HG02678 (cell line): ENCODE measurements at regions not wholly inside any gene's neighbourhood (a gene's known extent, or its start where the extent isn't known, plus 50 kb on each side); places are given as distances from the start of the nearest gene placed in this dataset.

Source experiments
- ATAC-seq: cut with Tn5 transposase; IDR thresholded peaks from one replicate; pipeline ENCODE4 v1.9.1; 2021; ENCODE audit warnings: mild to moderate bottlenecking, moderate library complexity; ENCODE audit not compliant: unreplicated experiment

DNA sequence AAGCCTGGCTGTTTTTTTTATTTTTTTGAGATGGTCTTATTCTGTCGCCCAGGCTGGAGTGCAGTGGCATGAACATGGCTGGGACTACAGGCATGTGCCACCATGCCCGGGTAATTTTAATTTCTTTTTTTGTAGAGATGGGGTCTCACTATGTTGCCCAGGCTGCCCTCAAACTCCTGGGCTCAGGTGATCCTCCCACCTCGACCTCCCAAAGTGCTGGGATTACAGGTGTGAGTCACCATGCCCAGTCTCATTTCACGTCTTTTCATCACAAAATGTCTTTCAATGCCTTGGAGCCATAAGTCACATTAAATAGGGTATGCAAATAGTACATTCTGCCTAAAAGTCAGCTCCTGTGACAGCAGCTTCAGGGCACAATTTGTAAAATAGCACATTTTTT lies 52.8 kb downstream of the SOX2 start:
- ATAC-seq: no peak

DNA sequence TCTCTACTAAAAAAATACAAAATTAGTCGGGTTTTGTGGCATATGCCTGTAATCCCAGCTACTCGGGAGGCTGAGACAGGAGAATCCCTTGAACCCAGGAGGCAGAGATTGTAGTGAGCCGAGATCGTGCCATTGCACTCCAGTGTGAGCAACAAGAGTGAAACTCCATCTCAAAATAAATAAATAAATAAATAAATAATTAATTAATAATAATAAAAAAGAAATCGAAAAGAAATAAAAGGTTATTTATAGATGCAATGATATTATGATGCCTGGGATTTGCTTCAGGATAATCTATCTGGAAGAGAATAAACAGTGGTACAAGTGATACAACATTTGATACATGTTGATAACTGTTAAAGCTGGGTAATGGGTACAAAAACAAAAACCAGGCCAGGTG lies 58.6 kb downstream of the SOX2 start:
- no peak for ATAC-seq

DNA sequence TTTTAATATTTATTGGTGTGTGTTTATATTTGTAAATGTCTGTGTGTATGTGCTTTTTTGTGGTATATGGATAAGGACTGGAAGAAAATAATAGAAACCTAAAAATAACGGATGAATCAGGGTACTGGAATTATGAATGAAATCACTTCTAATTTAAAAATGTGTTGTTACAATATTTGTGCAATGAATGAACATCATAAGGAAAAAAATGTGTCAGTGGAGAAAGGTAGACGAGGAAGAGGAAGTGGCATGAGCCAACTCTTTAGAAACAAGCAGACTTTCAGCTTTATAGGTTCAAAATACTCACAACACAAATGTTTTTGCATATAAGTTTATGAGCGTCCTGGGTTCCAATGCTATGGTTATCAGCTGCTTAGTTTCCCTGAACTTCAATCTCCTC lies 59.4 kb downstream of the SOX2 start:
- ATAC-seq: no peak

DNA sequence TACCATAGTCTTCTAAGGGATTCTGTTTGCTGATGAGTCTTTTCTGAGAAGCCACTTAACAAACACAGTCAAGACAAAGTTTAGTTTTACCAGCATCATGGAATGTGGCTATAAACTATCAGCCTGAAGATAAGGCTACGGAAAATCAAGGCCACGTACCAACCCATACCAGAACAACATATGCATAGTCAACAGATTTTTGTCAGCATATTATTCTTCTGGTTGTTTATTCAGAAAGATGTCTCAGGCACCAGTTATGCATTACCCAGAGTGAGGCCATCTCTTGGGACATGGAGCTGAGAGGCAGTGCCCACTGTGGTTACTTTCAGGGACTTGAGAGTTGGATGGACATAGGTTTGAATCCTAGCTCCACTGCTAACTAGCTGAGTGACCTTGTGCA lies 60.4 kb downstream of the SOX2 start:
- no peak for ATAC-seq

DNA sequence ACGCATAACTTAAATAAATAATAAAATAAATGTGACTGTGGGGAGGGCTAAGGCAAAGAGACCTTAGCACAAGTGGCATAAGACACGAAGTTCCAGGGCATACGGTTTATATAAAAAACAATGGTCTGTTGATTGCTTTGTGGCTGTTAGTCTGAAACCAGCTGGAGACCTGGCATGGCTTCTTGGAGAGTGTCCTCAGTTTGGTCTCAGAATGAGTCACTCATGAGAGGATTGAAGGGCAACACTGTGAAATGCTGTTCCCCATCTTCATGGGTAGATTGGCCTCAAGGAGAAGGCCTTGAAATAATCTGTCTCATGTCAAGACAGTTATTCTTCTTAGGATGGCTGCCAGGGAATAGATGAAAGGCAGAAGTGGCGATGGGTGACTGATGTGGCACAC lies 62.2 kb downstream of the SOX2 start:
- no peak for ATAC-seq

DNA sequence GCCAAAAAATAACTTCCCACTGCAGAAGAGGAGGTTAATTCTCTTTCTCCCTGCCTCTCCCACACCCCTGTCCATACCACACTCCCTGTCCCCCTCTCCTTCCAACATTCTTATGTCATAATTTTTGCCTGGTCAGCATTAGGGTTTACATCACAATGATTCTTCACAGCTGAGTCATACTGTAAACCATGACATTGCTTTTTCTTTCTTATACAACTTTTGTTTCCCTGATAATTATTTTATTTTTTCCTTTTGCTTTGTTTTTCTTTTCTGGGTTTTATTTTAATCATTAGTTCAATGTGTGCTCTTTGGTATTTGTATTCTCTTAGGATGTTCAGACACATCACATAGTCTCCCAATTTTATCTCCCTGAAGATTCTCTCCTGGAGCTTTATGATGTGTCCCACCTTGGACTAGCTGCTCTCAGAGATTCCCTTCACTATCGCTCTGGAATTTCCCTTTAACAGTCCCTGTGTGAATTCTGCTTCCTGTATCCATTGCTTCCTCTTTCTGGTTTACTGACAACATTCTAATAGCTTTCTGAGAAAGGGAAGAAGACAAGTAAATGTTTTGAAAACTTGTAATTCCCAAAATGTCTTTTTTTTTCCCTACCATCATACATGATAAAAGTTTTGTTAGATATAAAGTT lies 70.7 kb downstream of the SOX2 start:
- ATAC-seq: no peak

DNA sequence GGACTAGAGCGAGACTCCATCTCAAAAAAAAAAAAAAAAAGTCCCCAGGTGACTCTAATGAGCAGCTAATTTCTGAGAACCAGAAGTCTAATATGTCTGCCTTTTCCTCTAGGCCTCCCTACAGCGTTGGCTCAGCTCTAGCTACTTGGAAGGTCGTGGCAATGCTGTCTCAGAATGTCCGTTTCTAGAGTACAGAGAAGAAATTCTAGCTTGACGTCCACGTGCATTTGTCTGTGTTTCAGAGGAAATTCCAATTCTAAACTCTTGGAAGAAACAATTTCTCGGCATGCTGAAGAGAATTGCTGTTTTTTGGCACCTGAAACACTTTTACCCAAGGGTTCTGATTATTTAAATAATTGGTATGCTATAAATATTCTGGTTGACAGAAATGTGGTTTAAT lies 78.8 kb downstream of the SOX2 start:
- ATAC-seq: no peak

DNA sequence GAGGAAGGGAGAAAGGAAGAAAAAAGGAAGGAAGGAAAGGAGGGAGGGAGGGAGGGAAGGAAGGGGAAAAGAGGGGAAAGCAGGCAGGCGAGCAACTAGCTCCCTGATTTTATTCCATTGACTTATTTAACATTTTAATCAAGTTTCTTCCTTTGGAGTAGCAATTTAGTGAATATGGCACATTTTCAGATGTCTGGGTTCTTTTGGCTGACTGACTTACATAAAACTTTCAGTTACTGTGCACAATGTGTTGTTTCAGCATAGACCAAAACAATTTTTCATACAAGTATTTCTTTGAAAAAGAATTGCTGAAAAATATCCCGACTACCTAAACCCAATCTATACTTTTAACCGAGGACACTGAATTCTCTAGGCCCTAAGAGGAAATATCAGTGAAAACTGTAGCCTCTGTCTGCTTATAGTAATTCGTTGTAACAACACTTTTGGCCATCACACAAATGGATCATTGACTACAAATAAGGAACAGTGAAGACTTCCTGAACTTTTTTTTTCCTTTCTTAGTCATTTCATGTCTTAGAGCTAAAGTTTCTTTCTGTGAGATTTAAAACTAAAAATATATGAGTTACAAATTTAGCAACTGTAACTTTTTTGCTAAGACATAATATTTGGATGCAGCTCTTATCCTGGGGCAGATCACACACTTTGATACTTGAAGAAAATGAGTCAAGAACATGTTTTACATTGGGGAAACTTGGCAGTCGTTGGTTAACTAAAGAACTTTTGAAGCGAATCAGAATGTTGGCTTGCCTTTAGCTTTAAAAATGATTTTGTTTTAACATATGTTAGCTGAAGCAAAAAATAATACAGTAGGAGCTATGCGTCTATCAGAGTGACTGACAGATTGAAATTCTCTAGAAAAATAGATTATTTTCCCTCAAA lies 79.6 kb downstream of the SOX2 start:
- ATAC-seq: no peak

DNA sequence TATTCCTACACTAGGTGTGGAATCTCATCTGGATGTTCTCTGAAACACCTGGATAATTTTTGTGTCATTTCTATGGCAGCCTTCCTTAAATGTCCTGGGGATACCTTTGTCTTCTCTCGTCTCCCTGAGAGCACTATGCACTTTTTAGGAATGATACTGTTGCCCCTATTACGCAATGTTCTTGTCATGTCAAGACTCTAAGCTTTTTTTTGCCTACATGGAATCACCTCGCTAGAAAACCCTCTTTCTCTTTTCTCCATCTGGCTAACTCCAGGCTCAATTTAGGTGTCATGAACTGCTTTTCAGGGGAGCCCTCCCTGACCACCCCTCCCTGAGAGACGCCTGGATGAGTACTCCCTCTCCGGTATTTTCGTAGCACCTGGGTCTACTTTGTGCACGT lies 81.3 kb downstream of the SOX2 start:
- ATAC-seq: no peak

DNA sequence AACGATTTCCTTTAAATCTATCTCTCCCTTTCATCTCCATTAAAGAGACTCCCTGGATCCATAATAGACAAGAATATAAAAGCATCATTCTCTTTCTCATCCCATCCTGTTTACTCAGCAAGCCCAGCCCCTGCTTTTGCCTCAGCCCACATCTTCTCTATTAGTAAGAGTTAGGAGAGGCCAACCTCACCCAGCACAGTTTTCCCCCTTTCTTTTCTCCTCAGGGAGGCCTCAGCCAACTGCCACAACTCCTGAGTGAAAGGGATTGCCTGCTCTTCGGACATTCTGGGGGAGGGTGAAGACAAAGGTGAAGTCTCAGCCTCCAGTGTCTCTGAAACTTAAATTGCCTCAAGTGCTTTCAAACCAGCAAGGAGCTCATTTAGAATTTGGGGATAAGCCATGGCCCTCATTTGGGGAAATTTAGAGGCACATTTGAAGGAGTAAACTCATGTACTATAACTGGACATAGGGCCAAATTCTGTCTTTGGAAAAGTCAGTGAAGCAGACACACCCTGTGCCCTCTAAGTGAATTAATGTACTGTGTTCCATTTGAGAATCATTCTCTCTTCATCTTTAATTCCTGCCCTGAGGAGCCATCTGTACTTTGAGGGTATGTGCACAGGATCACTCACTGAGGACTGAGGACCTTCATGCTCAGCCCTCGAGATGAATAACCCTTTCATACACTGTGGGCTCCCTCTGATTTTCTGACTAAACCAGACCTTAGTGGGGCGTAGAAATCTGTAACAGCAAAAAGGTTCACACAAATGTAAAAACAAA lies 82.5 kb downstream of the SOX2 start:
- ATAC-seq: no peak

DNA sequence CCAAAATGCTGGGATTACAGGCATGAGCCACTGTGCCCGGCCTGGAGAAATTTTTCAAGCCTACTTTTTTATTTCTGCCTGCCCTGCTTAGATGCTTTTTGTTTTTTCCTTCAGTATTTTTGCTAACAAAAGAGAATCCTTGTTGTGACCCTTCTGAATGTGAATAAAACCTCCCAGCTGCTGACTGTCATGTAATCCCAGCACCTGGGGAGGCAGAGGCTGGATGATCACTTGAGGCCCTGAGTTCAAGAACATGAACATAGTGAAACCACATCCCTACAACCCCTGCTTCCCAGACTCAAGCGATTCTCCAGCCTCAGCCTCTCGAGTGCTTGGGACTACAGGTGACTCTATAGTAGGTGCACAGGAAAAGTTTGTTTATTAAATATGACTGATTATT lies 84.9 kb downstream of the SOX2 start:
- no peak for ATAC-seq

DNA sequence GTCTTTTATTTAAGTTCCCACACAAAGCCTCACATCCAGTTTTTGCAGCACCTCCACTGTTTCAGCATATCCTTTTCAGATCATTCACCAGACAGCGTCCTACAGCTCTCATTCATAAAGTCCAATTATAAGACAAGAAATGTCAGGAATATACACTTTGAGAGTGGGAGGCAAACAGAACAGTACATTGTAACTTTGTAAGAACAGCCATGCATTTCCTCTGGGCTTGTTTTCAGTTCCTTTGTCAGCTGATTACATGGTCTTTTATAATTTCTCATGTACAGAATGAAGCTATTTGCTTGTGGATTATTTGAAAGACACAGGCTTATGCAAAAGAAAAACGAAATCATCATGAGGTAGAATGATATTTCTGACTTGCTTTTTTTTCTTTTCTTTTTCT lies 85.7 kb downstream of the SOX2 start:
- no peak for ATAC-seq

DNA sequence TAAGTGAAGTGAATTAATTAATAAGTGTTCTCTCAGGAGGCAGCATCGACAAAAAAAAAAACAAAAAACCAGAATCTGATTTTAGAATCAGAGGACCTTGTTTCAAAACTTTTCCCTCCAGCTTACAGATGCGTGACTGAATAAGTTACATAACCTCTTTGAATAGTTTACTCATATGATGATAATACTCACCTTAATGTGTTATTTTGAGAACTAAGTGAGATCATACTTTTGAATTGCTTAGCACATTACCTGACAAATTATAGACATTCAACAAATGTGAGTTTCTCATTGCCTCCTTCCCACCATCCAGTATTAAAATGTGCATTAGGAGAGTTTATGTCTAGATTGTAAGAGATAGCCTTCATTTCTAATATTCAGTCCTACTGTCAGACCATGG lies 94.0 kb downstream of the SOX2 start:
- ATAC-seq: no peak

DNA sequence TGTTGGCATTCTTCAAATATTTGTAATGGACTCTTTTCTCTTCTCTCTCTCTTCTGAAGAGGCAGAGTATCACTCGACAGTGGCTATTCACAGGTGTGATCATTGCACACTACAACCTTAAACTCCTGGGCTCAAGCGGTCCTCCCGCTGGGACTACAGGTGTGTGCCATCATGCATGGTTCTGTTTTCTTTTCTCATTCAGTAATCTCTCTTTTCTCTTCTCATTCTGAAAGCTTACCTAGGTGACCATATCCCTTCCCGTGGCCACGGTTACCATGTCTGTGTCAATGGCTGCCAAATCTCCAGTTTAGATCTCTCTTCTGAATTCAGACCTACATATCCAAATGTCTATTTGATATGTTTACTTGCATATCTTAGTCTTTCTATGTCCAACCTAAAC lies 96.3 kb downstream of the SOX2 start:
- ATAC-seq: no peak

DNA sequence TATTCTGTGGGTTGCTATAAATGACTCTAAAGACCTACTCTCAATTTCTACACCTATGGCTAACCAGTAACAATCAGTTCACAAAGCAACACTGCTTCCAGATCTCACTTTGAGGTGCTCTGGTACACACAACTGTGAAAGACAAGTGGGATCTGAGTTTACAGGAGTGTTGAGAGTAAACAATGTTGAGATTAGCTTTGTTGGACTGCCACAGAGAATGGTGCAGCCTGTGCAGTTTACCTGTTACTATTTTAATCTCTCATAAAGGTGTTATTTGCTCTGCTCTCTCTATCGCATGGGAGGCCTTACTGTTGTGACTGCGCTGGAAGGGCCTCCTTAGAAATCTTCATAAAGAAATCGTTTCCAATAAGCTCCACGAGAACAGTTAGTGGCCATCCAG lies 112.0 kb downstream of the SOX2 start:
- no peak for ATAC-seq

DNA sequence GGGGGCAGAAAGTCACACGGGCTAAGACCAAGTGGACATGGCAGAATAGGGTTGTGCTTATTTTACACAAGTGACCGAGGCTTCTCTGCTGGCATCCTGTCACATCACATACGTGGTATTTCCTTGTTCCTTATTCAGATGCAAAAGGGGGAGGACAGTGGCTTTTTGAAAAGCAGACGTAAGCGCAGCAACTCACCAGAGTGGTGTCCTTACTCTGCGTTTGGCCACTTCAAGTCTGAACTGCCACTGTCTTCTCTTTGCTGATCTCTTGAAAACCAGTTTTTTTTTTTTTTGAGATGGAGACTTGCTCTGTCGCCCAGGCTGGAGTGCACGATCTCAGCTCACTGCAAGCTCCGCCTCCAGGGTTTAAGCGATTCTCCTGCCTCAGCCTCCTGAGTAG lies 113.2 kb downstream of the SOX2 start:
- no peak for ATAC-seq

DNA sequence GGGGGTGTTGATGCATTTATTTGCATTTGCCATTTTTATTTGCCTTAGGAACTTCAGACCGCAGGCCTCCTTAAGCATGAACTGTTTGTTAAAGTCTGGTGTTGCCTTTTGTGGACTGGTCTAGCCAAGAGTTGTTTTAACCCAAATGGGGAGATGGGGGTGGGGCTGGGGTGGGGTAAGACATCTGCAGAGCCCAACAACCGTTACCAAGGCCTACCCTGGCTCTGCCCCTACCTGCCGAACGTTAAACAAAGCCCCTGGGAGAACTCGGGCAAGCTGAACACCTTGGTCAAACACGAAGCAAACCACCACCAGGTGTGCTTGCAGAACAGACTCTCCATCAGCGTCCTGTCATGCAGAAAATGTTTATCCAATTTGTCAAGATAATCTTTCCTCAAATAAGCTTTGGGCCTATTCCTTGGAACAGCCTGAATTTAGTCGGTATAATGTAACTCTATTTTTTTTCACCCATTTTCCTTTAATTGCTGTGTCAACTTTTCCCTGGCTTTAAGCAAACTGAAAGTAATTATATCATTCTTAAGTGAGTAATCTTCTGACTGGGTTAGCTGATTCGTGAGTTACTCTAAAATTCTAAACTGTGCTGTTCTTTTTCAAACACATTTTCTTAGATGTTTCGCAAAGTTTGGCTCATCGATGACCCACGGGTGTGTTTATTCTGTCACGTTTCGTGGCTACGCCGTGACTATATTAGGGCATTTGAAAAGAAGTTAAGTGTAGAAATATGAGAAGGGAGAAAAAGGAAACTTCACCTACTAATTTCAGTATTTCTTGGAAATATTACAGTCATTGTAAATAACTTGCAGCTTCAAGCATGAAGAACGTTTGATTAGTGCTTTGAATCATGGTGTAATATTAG lies 127.6 kb downstream of the SOX2 start:
- ATAC-seq: no peak

DNA sequence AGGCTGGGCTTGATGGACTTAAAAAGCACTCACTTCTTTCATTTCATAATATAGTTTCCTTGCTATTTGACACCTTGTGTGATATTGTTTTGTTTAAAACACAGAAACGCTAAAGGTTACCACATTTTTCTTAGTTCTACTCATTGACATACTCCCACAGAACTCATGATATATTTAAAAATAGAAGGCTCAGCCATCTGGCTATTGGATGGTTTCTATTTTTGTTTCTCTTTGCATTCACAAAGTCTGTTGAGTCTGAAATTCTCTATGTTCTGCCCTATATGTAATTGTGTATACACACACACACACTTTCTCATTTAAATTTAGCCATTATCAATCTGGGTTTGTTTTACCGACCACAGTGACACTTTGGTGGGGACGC lies 128.2 kb downstream of the SOX2 start:
- no peak for ATAC-seq

DNA sequence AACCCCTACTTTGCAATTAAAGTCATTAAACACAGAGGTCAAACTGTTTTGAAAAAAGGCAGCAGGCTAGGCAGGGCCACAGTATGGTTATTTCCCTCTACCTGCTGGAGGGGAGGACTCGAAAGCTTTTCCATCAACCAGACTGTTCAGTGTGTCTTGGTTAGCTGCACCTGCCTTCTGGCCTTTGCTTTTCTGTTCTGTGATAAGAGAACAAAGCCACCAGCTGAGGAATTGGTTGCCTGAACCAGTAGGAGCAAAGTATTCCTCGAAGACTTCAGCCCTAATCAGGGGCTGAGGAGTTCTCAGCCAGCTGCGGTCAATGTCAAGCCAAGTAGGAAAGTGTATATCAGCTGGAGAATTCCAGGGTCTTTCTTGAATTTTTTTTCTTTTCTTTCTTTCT lies 132.5 kb downstream of the SOX2 start:
- no peak for ATAC-seq

DNA sequence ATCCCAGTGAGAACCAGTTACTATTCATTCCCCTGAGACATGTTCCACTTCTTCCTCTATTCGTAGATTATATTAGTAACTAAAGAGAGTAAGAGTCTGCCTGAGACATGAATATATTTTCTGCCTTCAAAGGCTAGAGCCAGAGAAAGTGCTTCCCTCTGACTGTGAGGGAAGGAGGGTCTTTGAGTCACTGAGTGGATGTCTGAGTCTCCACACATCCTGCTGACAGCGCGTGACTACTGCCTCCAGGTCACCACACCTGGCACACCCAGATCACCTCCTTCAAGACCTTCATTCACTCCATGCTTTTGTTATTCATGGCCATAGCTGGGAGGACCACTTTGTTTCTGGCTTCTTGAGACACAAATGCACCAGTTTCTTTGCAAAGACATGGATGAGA lies 135.6 kb downstream of the SOX2 start:
- no peak for ATAC-seq

DNA sequence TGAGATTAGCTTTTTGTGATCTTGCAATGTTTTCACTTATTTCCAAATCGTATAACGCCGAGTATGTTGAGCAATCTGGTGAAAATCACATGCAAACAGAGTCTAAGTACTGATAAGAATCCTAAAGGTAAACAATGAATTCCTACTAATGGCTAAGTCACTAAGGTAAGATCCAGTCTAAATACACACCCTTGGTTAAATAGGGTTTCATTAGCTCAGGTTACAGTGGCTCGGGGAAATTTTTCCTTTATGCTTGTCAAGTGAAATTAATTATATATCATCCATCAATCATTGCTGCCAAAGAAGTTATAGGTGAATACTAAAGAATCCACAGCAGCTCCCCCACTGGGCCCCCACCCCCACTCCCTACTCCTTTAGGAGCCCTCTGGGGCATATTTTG lies 139.3 kb downstream of the SOX2 start:
- no peak for ATAC-seq
